K562 (cell line): ENCODE measurements at regions not wholly inside any gene's neighbourhood (a gene's known extent, or its start where the extent isn't known, plus 50 kb on each side); places are given as distances from the start of the nearest gene placed in this dataset.

Experiments used
- ATF3 ChIP-seq, 2 experiments: fragments of 450-650 bp in 1 of 2; sonication (generic) in 1 of 2; formaldehyde crosslinking in 1 of 2; IDR thresholded peaks in 1 of 2; conservative IDR thresholded peaks in 1 of 2; 2 replicates each; pipeline versions ENCODE4 v1.6.1 to v1.8.1; 2016 to 2023; ENCODE audit warnings: mild to moderate bottlenecking in 2 of 2, moderate library complexity in 2 of 2, inconsistent platforms in 1 of 2, missing genetic modification reagents in 1 of 2
- CTCF ChIP-seq, 3 experiments: IDR thresholded peaks in 2 of 3; conservative IDR thresholded peaks in 1 of 3; 2 replicates each; pipeline ENCODE4 v1.5.1; 2011 to 2012; ENCODE audit warnings: low read length in 3 of 3, mild to moderate bottlenecking in 3 of 3, control low read depth in 2 of 3, improper control_type of control experiment in 1 of 3, inconsistent platforms in 1 of 3, low read depth in 1 of 3, mixed read lengths in 1 of 3, moderate library complexity in 1 of 3; ENCODE audit not compliant: insufficient read depth in 2 of 3
- EGR1 ChIP-seq: fragments of 450-650 bp; conservative IDR thresholded peaks from 2 replicates; pipeline ENCODE4 v1.6.1; 2017; ENCODE audit warnings: mild to moderate bottlenecking
- FOXM1 ChIP-seq, 2 experiments: fragments of 450-650 bp in 1 of 2; sonication (generic) in 1 of 2; formaldehyde crosslinking in 1 of 2; IDR thresholded peaks; 2 replicates each; pipeline versions ENCODE4 v1.6.1 to v1.9.0; 2017 to 2022; ENCODE audit warnings: low read depth in 2 of 2, mild to moderate bottlenecking in 2 of 2, missing genetic modification reagents in 1 of 2, moderate library complexity in 1 of 2
- MYBL2 ChIP-seq, 2 experiments: fragments of 450-650 bp in 1 of 2; sonication (generic) in 1 of 2; formaldehyde crosslinking in 1 of 2; IDR thresholded peaks; 2 replicates each; pipeline versions ENCODE4 v1.6.1 to v1.8.1; 2017 to 2022; ENCODE audit warnings: borderline replicate concordance in 1 of 2, inconsistent platforms in 1 of 2, low read depth in 1 of 2, mild to moderate bottlenecking in 1 of 2, missing genetic modification reagents in 1 of 2, moderate library complexity in 1 of 2
- MYNN ChIP-seq, 2 experiments: sonication (generic); formaldehyde crosslinking in 1 of 2; IDR thresholded peaks; 2 replicates each; pipeline versions ENCODE4 v1.5.0 to v1.6.1; 2016 to 2020; ENCODE audit warnings: antibody characterized with exemption in 1 of 2, missing genetic modification reagents in 1 of 2
- POLR2AphosphoS5 ChIP-seq: IDR thresholded peaks from 2 replicates; pipeline ENCODE4 v1.6.1; 2011; ENCODE audit warnings: mild to moderate bottlenecking, low read depth, low read length, moderate library complexity; ENCODE audit not compliant: control insufficient read depth, insufficient read depth
- SRSF9 ChIP-seq: fragments of 200-400 bp; formaldehyde crosslinking; IDR thresholded peaks from 2 replicates; pipeline ENCODE4 v1.6.1; 2017; ENCODE audit warnings: low read depth, low read length, borderline replicate concordance
- ZNF583 ChIP-seq: fragments of 250-450 bp; sonication (Bioruptor Pico); IDR thresholded peaks from 2 replicates; pipeline ENCODE4 v1.4.0; 2020

DNA sequence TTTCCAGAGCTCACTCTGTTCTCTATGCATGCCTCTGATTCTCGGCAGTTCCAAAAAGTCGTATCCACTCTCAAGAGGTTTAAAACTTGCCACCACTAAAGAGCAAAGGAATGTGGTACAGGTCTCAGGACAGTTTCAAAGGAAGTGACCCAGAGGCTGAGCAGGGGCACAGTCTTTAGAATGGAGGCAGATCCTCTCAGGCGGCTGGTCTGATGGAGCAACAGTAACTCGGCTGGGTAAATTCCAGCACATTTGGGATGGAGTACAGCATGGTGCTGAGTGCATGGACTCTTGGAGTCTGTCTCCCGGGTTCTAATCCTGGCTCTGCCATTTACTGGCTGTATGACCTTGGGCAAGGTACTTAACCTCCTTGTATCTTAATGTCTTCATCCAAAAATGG is 88.1 kb upstream of the BACH2 start:
- TF ChIP-seq POLR2AphosphoS5 (no peak), CTCF (IDR thresholded peaks at IDR 0.05 in 2 of 3, conservative IDR thresholded peaks at IDR 0.05 in 1 of 3; ENCODE audit: insufficient read depth in 2 of 3, low read depth in 1 of 3, low read length in 3 of 3) (no peak), SRSF9 (no peak), MYNN (IDR thresholded peaks at IDR 0.05) (no peak), MYNN (CRISPR knock-in tag; IDR thresholded peaks at IDR 0.05) (no peak), EGR1 (no peak), MYBL2 (IDR thresholded peaks at IDR 0.05; ENCODE audit: low read depth) (no peak), MYBL2 (CRISPR knock-in tag; IDR thresholded peaks at IDR 0.05; ENCODE audit: borderline replicate concordance) (no peak), ATF3 (IDR thresholded peaks at IDR 0.05) (no peak), ATF3 (CRISPR knock-in tag; conservative IDR thresholded peaks at IDR 0.05) (no peak), FOXM1 (IDR thresholded peaks at IDR 0.05; ENCODE audit: low read depth) (no peak), FOXM1 (CRISPR knock-in tag; IDR thresholded peaks at IDR 0.05; ENCODE audit: low read depth) (no peak), ZNF583 (no peak)
